Muscle of arm (tissue), 1 donor: ENCODE measurements at regions not wholly inside any gene's neighbourhood (a gene's known extent, or its start where the extent isn't known, plus 50 kb on each side); places are given as distances from the start of the nearest gene placed in this dataset.
"Not testable (repeated sequence)": the region's sequence is repeated elsewhere in the genome, so short reads cannot be mapped to it uniquely, and the experiment has no call there.

Experiments used
- DNase-seq: peaks from one replicate; pipeline ENCODE4 v3.0.0-alpha.2; 2013

- no peak for DNase-seq
Observed at GRCh38 chr4:13678186-13678924, 50.8 kb upstream of the BOD1L1 start.

GRCh38 chr4:13681570-13681969, 54.0 kb upstream of the BOD1L1 start:
- DNase-seq: no peak

GRCh38 chr4:13694256-13694655, 66.7 kb upstream of the BOD1L1 start:
- DNase-seq: no peak

- DNase-seq: no peak
Observed at GRCh38 chr4:13698296-13698695, 70.8 kb upstream of the BOD1L1 start.

- no peak for DNase-seq
Observed at GRCh38 chr4:13700021-13700857, 72.7 kb upstream of the BOD1L1 start.

GRCh38 chr4:13700858-13701140, 73.3 kb upstream of the BOD1L1 start:
- not testable (repeated sequence) for DNase-seq

GRCh38 chr4:13701937-13702446, 74.5 kb upstream of the BOD1L1 start:
- DNase-seq: no peak

DNA sequence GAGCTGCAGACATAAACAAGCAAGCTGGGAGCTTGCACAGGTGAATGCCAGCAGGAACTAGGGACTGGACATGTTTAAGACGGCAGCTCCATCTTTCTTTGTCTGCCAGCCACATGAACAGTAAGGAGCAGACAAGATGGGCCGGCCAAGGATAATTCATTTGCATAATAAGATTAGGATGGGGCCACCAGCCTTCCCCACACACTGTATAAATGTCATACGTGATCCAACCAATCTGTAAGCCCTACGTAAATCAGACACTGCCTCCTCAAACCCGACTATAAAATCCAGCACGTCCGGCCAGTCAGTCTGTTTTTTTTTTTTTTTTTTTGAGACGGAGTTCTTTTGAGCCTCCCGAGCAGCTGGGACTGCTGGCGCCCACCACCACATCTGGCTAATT, 75.6 kb upstream of the BOD1L1 start:
- DNase-seq: no peak

DNA sequence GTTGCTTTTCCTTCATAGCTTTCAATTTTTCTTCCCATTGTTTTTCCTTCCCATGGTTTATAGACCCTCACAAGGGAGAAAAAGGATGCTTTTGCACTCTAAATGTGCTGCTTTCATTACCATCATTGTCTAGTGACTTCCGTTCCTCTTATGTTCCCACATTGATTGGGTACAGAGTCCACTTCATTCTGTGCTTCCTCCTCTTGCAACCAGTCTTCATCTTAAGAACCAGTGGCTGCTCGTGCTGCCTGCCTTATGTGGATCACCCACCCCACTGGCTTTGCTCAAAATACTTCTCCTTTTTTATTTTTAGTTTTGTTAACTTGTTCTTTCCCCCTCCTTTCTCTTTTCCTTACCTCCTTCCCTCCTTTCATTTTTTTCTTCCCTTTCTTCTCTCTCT, 76.5 kb upstream of the BOD1L1 start:
- DNase-seq: no peak

- no peak for DNase-seq
Observed at GRCh38 chr4:13704761-13705160, 77.2 kb upstream of the BOD1L1 start.

- no peak for DNase-seq
Observed at GRCh38 chr4:13705521-13706041, 78.1 kb upstream of the BOD1L1 start.

DNA sequence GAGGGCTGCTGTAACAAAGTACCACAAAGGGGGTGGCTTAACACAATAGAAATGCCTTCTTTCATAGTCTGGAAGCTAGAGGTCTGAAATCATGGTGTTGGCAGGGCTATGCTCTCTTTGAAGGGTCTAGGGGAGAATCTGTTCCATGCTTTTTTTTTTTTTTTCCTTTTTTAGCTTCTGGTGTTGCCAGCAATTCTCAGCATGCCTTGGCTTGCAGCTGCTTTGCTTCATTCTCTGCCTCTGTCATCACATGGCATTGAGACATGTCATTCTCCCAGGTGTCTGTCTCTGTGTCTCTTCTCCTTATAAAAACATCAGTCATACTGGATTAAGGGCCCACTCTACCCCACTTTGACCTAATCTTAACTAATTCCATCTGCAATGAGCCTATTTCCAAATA, 78.6 kb upstream of the BOD1L1 start:
- no peak for DNase-seq

GRCh38 chr4:13706716-13707115, 79.2 kb upstream of the BOD1L1 start:
- no peak for DNase-seq

GRCh38 chr4:13710246-13710885, 82.8 kb upstream of the BOD1L1 start:
- no peak for DNase-seq

DNA sequence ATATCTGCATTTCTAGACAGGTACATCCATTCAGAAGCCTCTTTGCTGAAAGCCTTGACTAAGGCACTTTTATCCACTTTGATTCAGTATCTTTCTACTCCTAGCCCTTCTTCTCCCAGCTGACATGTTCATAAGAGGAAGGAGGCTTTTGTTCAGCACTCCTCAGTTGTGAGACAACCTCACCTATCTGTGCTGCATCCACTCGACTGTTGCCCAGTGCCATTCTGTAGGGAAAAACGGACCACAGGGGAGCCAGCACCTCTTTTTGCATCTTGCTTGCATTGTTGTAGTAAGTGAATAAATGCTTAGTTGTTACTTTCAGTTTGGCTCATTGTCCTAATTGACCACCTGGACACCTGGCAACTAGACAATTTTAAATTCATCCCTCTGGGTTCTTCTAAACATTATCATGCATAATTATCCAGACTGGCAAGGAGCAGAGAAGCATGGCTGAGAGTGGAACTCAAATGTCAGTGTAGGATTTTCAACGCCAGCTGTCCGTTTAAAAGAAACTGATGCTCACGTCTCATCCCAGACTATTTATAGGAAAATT, 83.8 kb upstream of the BOD1L1 start:
- DNase-seq: no peak

DNA sequence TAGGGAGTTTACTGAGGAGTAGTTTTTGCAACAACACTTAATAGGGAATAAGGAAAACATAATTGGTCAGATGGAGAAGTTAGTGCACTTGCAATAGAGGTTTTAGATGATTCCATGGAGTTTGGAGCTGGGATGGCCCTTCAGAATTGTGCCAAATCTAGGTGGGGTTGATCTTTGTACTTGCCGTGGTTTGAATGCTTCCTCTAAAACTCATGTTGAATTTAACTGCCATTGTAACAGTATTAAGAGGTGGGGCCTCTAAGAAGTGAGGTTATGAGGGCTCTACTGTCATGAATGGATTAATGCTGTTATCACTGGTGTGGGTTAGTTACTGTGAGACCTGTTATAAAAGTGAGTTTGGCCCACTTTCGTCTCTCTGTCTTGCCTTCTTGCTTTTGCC, 94.4 kb upstream of the BOD1L1 start:
- no peak for DNase-seq

GRCh38 chr4:13722649-13723048, 95.1 kb upstream of the BOD1L1 start:
- DNase-seq: no peak

GRCh38 chr4:13728761-13729160, 101.2 kb upstream of the BOD1L1 start:
- no peak for DNase-seq

DNA sequence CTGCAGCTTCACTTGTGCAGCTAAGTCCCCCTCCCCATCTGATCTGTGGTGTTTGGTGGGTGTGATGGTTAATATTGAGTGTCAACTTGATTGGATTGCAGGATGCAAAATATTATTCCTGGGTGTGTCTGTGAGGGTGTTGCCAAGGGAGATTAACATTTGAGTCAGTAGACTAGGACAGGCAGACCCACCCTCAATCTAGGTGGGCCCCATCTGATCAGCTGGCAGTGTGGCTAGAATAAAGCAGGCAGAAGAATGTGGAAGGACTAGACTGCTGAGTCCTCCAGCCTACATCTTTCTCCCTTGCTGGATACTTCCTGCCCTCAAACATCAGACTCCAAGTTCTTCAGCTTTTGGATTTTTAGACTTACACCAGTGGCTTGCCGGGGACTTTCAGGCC, 103.5 kb upstream of the BOD1L1 start:
- no peak for DNase-seq

- DNase-seq: no peak
Observed at GRCh38 chr4:13733817-13734216, 106.3 kb upstream of the BOD1L1 start.

- no peak for DNase-seq
Observed at GRCh38 chr4:13750594-13750993, 123.1 kb upstream of the BOD1L1 start.

DNA sequence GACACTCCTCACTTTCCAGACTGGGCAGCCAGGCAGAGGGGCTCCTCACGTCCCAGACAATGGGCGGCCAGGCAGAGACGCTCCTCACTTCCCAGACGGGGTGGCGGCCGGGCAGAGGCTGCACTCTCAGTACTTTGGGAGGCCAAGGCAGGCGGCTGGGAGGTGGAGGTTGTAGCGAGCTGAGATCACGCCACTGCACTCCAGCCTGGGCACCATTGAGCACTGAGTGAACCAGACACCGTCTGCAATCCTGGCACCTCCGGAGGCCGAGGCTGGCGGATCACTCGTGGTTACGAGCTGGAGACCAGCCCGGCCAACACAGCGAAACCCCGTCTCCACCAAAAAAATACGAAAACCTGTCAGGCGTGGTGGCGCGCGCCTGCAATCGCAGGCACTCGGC, 134.1 kb upstream of the BOD1L1 start:
- DNase-seq: not testable (repeated sequence)
